ENCODE measurements at regions not wholly inside any gene's neighbourhood (a gene's known extent, or its start where the extent isn't known, plus 50 kb on each side); places are given as distances from the start of the nearest gene placed in this dataset.

DNA sequence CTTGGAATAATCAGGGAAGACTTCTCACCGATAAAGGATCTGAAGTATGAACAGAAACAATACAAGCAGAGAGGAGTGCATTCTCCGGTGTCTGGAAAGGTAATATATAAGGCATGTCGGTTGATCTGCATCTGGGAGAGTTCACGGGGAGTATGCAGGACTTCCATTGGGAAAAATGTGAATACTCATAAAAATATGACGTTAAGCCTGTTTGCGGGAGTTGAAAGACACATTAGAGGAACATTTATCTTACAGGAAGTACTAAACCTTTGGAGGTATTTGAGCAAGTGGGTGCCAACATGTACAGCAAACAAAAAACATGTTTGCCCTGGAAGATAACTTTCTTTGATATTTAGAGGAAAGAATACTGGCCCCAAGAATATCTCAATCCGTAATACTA lies 286.8 kb downstream of the SLITRK6 start:
- intact Hi-C loops (cut with DNase I, micrococcal nuclease): no loop called here
- no peak for DNase-seq
- ATAC-seq: peak; percentile 86

GRCh38 chr13:85509512-85509911 lies 289.7 kb downstream of the SLITRK6 start:
- intact Hi-C loops (cut with DNase I, micrococcal nuclease): no loop called here
- no peak for DNase-seq
- ATAC-seq: no peak

GRCh38 chr13:85508683-85509329 lies 290.4 kb downstream of the SLITRK6 start:
- no peak for DNase-seq
- intact Hi-C loops (cut with DNase I, micrococcal nuclease): no loop called here
- ATAC-seq: no peak

- no peak for DNase-seq
- peak; percentile 93 for ATAC-seq
- intact Hi-C loops (cut with DNase I, micrococcal nuclease): no loop called here
Observed at GRCh38 chr13:85503797-85504196, 295.4 kb downstream of the SLITRK6 start.

GRCh38 chr13:85501616-85502015 lies 297.6 kb downstream of the SLITRK6 start:
- no peak for DNase-seq
- intact Hi-C loops (cut with DNase I, micrococcal nuclease): no loop called here
- no peak for ATAC-seq

GRCh38 chr13:85500696-85501256 lies 298.4 kb downstream of the SLITRK6 start:
- intact Hi-C loops (cut with DNase I, micrococcal nuclease): no loop called here
- no peak for DNase-seq
- no peak for ATAC-seq

DNA sequence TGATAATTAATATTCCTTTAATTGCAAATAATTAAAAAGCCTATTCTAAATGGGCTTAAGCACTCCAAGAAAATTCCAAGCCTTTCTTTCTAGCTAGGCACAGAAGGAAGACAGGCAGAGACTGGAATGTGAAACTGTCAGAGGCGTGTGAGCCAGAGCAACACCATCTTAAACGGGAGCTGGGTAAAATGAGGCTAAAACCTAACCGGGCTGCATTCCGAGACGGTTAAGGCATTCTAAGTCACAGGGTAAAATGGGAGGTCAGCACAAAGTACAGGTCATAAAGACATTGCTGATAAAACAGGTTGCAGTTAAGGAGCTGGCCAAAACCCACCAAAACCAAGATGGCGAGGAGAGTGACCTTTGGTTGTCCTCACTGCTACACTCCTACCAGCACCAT lies 300.4 kb downstream of the SLITRK6 start:
- no peak for ATAC-seq
- DNase-seq: no peak
- intact Hi-C loops (cut with DNase I, micrococcal nuclease): no loop called here

- DNase-seq: no peak
- intact Hi-C loops (cut with DNase I, micrococcal nuclease): no loop called here
- ATAC-seq: no peak
Observed at GRCh38 chr13:85497652-85498051, 301.6 kb downstream of the SLITRK6 start.

- intact Hi-C loops (cut with DNase I, micrococcal nuclease): no loop called here
- DNase-seq: no peak
- ATAC-seq: no peak
Observed at GRCh38 chr13:85492283-85492682, 306.9 kb downstream of the SLITRK6 start.

GRCh38 chr13:85486663-85487062 lies 312.6 kb downstream of the SLITRK6 start:
- ATAC-seq (peak; percentile 32), DNase-seq (no peak)
- intact Hi-C loops (cut with DNase I, micrococcal nuclease): no loop called here

DNA sequence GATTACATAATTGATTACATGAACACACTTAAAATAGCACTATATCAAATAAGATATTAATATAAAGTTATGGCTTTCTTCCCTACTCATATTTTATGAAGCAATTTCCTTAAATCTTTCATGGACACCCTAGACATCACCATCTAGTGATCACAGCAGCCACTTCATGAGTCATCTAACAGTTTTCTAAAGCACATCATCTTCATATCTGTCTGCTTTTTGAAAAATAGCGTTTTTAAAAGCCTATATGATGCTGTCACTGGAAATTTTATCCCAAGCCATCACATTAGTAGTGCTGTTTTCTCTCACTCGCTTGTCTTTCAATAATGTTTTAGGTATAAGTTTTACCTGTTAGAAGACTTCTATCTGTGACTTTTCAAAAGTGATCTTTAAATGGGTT lies 326.1 kb downstream of the SLITRK6 start:
- intact Hi-C loops (cut with DNase I, micrococcal nuclease): no loop called here
- ATAC-seq: no peak
- no peak for DNase-seq

- intact Hi-C loops (cut with DNase I, micrococcal nuclease): no loop called here
- DNase-seq: no peak
- no peak for ATAC-seq
Observed at GRCh38 chr13:85469320-85469719, 329.9 kb downstream of the SLITRK6 start.

GRCh38 chr13:85462792-85463425 lies 336.3 kb downstream of the SLITRK6 start:
- intact Hi-C loops (cut with DNase I, micrococcal nuclease): no loop called here
- DNase-seq (no peak), ATAC-seq (no peak)

GRCh38 chr13:85461621-85462020 lies 337.6 kb downstream of the SLITRK6 start:
- intact Hi-C loops (cut with DNase I, micrococcal nuclease): no loop called here
- no peak for ATAC-seq
- no peak for DNase-seq

DNA sequence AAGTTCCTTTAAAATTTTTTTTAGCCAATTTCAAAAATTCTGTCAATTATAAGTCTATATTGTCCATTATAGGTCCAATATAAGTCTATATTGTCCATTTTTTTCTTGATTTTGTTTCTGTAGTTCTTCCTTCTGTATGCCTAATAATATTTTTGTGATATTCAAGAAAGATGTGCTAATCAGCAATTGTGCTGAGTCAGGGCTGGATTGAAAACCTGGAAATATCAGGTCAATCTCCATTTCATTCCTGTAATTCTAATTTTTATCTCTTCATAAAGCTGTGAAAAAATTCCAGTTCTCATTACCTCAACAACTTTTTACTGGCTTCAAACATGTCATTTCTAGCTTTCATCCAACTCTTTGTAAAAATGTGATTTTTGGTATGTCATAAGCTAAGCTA lies 353.7 kb downstream of the SLITRK6 start:
- no peak for ATAC-seq
- intact Hi-C loops (cut with DNase I, micrococcal nuclease): no loop called here
- no peak for DNase-seq

GRCh38 chr13:85441975-85442374 lies 357.2 kb downstream of the SLITRK6 start:
- ATAC-seq: no peak
- no peak for DNase-seq
- intact Hi-C loops (cut with DNase I, micrococcal nuclease): no loop called here

DNA sequence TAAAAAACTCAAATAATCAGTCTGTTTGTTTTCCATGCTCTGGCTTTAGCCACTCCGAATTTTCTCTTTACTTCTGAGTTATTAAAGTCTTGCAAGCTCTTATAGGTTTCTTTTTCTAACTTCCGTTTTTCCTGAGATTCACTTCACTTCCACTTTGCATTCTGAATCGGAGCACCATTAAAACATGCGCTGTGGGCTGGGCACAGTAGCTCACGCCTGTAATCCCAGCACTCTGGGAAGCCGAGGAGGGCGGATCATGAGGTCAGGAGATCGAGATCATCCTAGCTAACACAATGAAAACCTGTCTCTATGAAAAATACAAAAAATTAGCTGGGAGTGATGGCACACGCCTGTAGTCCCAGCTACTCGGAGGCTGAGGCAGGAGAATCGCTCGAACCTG lies 357.9 kb downstream of the SLITRK6 start:
- intact Hi-C loops (cut with DNase I, micrococcal nuclease): no loop called here
- ATAC-seq (no peak), DNase-seq (no peak)

DNA sequence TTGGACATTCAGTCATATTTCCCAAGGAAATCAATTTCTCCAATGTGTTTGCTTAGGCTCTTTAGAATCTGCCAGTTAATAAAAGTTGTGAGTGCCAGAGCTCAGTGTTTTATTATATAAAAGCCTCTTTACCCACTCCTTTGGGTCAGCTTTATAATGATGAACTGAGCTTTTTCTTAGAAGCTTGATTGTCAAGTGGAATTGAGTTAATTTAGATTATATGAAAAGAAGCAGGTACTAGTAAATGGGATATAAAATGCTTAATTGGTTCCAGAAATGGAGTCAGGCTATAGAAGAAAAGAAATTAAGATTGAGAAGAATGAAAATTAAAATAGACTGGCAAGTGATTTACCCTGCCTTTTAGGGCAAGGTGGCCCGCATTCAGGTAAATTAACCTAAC lies 363.2 kb downstream of the SLITRK6 start:
- intact Hi-C loops (cut with DNase I, micrococcal nuclease): no loop called here
- DNase-seq (no peak), ATAC-seq (no peak)

DNA sequence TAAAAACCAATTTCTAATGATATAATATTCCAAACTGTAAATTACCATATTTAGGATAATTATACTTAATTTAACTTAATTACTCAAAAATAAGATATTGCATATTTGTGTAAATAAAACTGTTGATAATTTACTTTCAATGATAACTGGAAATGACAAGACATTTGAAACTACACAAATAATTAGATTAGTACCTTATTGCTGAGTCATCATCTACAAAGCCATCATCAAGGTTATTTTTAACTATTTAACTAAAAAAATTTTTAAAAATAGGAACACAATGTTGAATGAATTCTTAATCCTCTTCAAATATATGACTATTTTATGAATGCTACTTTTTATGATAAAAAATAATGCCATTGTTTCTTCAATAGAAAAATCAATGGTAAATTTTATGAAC lies 364.3 kb downstream of the SLITRK6 start:
- DNase-seq (no peak), ATAC-seq (no peak)
- intact Hi-C loops (cut with DNase I, micrococcal nuclease): no loop called here

DNA sequence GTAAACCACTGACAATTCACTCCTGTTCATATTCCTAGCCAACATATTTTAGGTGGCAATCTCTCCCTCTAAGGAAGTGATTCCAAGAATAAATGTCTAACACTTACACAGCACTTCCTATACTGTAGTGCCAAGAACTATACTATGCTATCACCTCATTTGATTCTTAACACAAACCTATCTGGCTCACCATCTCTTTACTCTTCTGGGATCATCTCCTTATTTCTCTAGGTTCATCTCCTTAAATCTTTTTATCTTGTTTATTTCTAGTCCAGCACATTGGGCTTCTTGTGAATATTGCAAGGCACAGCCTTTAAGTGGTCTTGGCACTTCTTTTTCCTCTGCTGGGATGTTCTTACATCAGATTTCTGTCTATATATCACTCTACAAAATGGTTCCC lies 366.3 kb downstream of the SLITRK6 start:
- ATAC-seq (no peak), DNase-seq (no peak)
- intact Hi-C loops (cut with DNase I, micrococcal nuclease): no loop called here

- ATAC-seq (no peak), DNase-seq (no peak)
- intact Hi-C loops (cut with DNase I, micrococcal nuclease): no loop called here
Observed at GRCh38 chr13:85431720-85432119, 367.5 kb downstream of the SLITRK6 start.

All from left colon (tissue), 2 donors.